ENCODE measurements at regions not wholly inside any gene's neighbourhood (a gene's known extent, or its start where the extent isn't known, plus 50 kb on each side); places are given as distances from the start of the nearest gene placed in this dataset.

DNA sequence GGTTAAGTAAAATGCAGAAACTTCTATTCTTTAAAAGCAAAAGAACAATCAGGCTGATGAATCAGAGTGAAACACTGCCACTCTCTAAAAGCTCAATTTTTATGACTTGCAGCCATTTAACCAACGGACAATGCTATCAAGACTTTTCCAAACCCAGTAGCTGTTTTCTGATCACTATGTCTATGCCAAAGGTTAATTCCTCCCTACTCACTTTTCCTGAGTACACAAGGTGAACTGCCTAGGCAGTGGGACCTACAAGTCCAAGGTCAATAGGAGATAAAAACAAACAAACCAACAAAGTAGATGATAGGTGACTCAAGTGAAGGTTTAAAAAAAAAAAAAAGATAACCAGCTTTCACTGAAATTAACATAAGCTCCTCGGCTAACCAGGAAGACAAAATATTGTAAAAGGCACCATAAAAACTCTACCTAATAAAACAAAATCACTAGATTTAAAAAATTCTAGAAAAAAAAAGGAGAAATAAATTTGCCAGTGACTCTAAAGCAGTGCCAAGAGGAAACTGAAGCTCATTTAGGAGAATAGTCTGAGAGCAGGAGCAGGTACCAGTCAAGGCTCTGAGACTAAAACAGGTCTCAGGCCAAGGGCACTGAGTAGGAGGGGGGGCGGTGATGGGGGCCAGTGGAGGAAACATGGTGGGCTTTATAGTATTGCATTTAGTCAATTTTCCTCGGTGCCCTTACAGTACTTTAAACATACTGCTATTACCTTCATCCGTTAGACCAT lies 134.1 kb upstream of the DLGAP1 start:
- TF ChIP-seq POLR2AphosphoS5 (IDR thresholded peaks at IDR 0.05; ENCODE audit: low read depth, low read length), result no peak
- TF ChIP-seq PAX5 (IDR thresholded peaks at IDR 0.05; ENCODE audit: insufficient read depth, low read length, severe bottlenecking), result no peak

All from GM12891 (cell line).